ENCODE measurements at regions not wholly inside any gene's neighbourhood (a gene's known extent, or its start where the extent isn't known, plus 50 kb on each side); places are given as distances from the start of the nearest gene placed in this dataset.

DNA sequence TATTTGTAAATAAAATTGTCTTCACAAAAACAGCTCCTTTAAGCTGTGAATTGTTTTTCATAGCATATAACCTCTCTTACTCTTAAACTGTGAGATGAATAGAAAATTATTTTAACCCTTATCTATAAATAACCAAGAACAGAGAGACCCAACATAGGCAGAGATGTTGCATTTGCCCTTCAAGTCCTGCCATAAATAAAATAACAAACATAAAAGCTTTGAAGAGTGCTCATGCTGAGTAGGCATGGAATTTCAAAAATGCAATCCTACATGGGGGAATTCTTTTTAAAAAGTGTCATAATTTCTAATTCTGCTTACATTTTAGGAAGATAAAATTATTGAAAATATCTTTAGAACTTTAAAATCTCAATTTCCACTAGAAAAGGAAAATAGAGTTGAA is 124.1 kb upstream of the FERD3L start:
- DNase-seq (ENCODE audit: low read depth) = no peak
- Histone ChIP-seq H3K27me3 (ENCODE audit: control insufficient read depth, insufficient read depth, low read length) (no peaks in the 10 kb centered on the region), H3K4me3 (ENCODE audit: low read depth, low read length) (no peak overlapping the region), H3K36me3 (ENCODE audit: control insufficient read depth, insufficient read depth, low read length) (no peaks in the 10 kb centered on the region)
- TF ChIP-seq, protein P1, sequence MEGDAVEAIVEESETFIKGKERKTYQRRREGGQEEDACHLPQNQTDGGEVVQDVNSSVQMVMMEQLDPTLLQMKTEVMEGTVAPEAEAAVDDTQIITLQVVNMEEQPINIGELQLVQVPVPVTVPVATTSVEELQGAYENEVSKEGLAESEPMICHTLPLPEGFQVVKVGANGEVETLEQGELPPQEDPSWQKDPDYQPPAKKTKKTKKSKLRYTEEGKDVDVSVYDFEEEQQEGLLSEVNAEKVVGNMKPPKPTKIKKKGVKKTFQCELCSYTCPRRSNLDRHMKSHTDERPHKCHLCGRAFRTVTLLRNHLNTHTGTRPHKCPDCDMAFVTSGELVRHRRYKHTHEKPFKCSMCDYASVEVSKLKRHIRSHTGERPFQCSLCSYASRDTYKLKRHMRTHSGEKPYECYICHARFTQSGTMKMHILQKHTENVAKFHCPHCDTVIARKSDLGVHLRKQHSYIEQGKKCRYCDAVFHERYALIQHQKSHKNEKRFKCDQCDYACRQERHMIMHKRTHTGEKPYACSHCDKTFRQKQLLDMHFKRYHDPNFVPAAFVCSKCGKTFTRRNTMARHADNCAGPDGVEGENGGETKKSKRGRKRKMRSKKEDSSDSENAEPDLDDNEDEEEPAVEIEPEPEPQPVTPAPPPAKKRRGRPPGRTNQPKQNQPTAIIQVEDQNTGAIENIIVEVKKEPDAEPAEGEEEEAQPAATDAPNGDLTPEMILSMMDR (IDR thresholded peaks at IDR 0.05; ENCODE audit: insufficient read depth, low read length, severe bottlenecking) = no peak
- FAIRE-seq = no peak

DNA sequence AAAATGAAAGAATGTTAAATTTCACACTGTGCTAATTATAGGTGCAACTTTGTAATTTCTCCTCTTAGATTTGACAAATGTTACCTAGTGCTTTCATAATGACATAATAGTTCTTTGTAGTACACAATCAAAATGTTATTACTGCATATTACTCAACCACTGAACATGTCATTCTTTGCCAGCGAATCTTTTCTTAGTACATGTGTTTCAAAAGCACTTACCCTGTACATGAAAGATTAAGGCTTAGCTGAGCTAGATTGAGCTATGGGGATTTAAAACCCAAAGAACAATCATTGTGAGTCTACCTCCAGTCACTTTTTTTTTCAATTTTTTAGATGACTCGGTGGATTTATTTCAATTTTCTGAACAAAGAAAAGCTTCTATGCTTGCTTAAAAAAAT is 123.5 kb upstream of the FERD3L start:
- Histone ChIP-seq H3K4me3 (ENCODE audit: low read depth, low read length) (no peak overlapping the region), H3K27me3 (ENCODE audit: control insufficient read depth, insufficient read depth, low read length) (no peaks in the 10 kb centered on the region), H3K36me3 (ENCODE audit: control insufficient read depth, insufficient read depth, low read length) (no peaks in the 10 kb centered on the region)
- FAIRE-seq (no peak), DNase-seq (ENCODE audit: low read depth) (no peak)
- TF ChIP-seq, protein P1 (IDR thresholded peaks at IDR 0.05; ENCODE audit: insufficient read depth, low read length, severe bottlenecking) = no peak

- Histone ChIP-seq H3K4me3 (ENCODE audit: low read depth, low read length) (no peak overlapping the region), H3K27me3 (ENCODE audit: control insufficient read depth, insufficient read depth, low read length) (no peaks in the 10 kb centered on the region), H3K36me3 (ENCODE audit: control insufficient read depth, insufficient read depth, low read length) (no peaks in the 10 kb centered on the region)
- TF ChIP-seq, protein P1 (IDR thresholded peaks at IDR 0.05; ENCODE audit: insufficient read depth, low read length, severe bottlenecking) = no peak
- FAIRE-seq (no peak), DNase-seq (ENCODE audit: low read depth) (no peak)
Measured at GRCh38 chr7:19262826-19263225, 117.6 kb upstream of the FERD3L start.

DNA sequence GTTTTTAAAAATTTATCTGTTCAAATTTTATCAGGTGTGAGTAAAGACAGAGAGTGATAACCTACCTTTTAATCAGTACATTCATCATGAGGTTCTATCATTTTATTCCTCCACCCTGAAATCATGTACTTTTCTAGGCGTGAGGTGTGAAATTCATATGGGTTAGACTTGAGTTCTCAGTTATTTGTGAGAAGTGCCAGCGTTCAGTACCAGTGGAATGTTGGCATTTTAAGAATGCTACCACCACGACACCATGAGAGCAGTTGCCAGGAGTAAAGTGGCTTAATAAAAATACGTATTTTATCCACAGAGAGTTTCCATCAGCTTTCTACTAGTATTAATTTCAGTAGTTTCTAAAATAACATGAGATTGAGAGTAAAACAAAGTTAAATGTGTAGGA is 104.1 kb upstream of the FERD3L start:
- DNase-seq (ENCODE audit: low read depth) (no peak), FAIRE-seq (no peak)
- TF ChIP-seq, protein P1 (IDR thresholded peaks at IDR 0.05; ENCODE audit: insufficient read depth, low read length, severe bottlenecking) = no peak
- H3K27me3 ChIP-seq (ENCODE audit: control insufficient read depth, insufficient read depth, low read length) = no peaks in the 10 kb centered on the region
- H3K4me3 ChIP-seq (ENCODE audit: low read depth, low read length) = no peak overlapping the region
- no peaks in the 10 kb centered on the region for H3K36me3 ChIP-seq (ENCODE audit: control insufficient read depth, insufficient read depth, low read length)

GRCh38 chr7:19248681-19249080 is 103.5 kb upstream of the FERD3L start:
- no peak for DNase-seq (ENCODE audit: low read depth)
- FAIRE-seq = no peak
- no peaks in the 10 kb centered on the region for H3K27me3 ChIP-seq (ENCODE audit: control insufficient read depth, insufficient read depth, low read length)
- H3K36me3 ChIP-seq (ENCODE audit: control insufficient read depth, insufficient read depth, low read length) = no peaks in the 10 kb centered on the region
- TF ChIP-seq, protein P1 (IDR thresholded peaks at IDR 0.05; ENCODE audit: insufficient read depth, low read length, severe bottlenecking) = no peak
- H3K4me3 ChIP-seq (ENCODE audit: low read depth, low read length) = no peak overlapping the region

- TF ChIP-seq, protein P1 (IDR thresholded peaks at IDR 0.05; ENCODE audit: insufficient read depth, low read length, severe bottlenecking) = no peak
- no peaks in the 10 kb centered on the region for H3K36me3 ChIP-seq (ENCODE audit: control insufficient read depth, insufficient read depth, low read length)
- FAIRE-seq = no peak
Measured at GRCh38 chr7:19248115-19248514, 102.9 kb upstream of the FERD3L start.

More at GRCh38 chr7:19248115-19248514, 102.9 kb upstream of the FERD3L start:
- DNase-seq (ENCODE audit: low read depth) = no peak
- Histone ChIP-seq H3K27me3 (ENCODE audit: control insufficient read depth, insufficient read depth, low read length) (no peaks in the 10 kb centered on the region), H3K4me3 (ENCODE audit: low read depth, low read length) (no peak overlapping the region)
